ENCODE measurements at regions not wholly inside any gene's neighbourhood (a gene's known extent, or its start where the extent isn't known, plus 50 kb on each side); places are given as distances from the start of the nearest gene placed in this dataset.
A peak's percentile ranks its signal among the peaks of the same experiment; 100 is the strongest.

DNA sequence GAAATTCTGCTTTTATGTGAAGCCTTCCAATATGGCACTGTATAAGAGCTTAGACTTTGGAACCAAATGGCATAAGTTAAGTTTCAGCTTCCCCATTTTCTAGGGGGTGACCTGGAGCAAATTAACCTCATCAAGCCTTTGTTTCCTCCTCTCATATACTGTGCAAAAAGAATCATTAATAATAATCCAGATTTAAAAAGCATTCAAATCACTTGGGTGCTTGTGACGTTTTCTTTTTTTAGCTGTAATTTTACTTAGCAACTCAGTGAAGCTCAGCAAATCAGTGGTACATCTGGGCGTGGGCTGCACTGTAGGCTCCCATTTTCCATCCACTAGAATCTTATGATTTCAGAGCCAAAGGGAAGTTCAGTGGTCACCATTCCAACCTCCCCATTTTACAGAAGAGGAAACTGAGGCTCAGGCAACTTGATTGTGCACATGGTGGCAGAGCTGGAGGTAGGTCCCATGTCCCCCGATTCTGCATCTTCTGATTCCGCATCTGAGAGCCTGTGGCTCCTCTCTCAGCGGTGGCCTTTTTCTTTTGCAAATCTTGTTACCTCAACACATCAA lies 131.2 kb downstream of the SNAPC1 start:
- no peaks in the 10 kb centered on the region for H3K36me3 ChIP-seq (ENCODE audit: control insufficient read depth, insufficient read depth, low read length)
- TF ChIP-seq, protein P1, sequence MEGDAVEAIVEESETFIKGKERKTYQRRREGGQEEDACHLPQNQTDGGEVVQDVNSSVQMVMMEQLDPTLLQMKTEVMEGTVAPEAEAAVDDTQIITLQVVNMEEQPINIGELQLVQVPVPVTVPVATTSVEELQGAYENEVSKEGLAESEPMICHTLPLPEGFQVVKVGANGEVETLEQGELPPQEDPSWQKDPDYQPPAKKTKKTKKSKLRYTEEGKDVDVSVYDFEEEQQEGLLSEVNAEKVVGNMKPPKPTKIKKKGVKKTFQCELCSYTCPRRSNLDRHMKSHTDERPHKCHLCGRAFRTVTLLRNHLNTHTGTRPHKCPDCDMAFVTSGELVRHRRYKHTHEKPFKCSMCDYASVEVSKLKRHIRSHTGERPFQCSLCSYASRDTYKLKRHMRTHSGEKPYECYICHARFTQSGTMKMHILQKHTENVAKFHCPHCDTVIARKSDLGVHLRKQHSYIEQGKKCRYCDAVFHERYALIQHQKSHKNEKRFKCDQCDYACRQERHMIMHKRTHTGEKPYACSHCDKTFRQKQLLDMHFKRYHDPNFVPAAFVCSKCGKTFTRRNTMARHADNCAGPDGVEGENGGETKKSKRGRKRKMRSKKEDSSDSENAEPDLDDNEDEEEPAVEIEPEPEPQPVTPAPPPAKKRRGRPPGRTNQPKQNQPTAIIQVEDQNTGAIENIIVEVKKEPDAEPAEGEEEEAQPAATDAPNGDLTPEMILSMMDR (IDR thresholded peaks at IDR 0.05; ENCODE audit: insufficient read depth, low read length, poor library complexity, severe bottlenecking): no peak
- no peaks in the 10 kb centered on the region; the same call in 1 of the 2 replicates for H3K27me3 ChIP-seq (replicated peaks; ENCODE audit: control insufficient read depth, insufficient read depth, low read length)
- H3K4me3 ChIP-seq (replicated peaks; ENCODE audit: low read depth, low read length): no peak overlapping the region
- DNase-seq (ENCODE audit: extremely low read depth, insufficient read length): no peak

DNA sequence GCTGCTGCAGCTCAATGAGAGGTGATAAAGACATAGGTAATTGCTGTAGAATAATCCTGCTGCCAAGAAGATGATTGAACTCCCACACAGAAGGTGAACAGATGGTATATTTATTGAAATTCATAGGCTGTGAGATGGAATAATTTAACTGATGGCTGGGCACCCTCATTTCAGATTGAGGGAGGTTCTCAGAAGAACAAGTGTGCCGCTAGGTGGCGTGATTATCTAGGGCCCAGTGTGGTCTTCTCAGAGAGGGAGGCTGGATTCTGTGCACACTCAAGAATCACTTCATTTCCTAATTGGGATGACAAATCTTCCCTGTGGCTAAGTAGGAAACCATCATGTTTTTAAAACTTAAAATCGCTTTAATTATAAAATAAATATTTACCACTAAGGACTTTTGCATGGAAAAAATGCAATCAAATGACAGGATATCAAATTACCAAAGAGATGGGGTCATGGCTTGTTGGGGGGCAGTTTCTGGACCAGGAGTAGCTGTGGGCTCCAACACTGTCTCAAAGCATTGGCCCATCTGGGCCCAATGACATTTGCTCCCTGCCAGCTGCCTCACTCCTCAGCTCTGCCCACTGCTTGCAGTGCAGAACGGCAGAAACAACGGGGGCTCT lies 132.3 kb downstream of the SNAPC1 start:
- no peaks in the 10 kb centered on the region for H3K36me3 ChIP-seq (ENCODE audit: control insufficient read depth, insufficient read depth, low read length)
- no peak overlapping the region for H3K4me3 ChIP-seq (replicated peaks; ENCODE audit: low read depth, low read length)

DNA sequence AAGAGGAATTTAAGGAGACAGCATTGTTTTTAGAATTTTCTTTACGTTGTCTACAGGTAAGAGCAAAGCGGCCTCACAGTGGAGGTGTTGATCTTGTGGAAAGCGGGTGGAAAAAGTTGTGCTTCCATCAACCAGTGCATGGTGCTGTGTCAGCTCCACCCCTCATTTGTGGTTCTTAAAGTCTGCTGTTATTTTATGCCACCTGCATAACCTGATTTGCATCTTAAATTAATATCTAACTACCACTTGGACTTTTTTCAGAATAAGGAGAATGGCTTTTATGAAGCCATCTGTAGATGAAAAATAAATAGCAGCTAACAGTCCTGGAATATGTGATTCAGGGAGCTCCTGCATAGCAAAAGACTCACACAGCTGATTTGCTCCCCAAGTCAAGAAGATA lies 135.1 kb downstream of the SNAPC1 start:
- H3K4me3 ChIP-seq (replicated peaks; ENCODE audit: low read depth, low read length): no peak overlapping the region

More for the DNA sequence above, 132.3 kb downstream of the SNAPC1 start:
- TF ChIP-seq, protein P1 (IDR thresholded peaks at IDR 0.05; ENCODE audit: insufficient read depth, low read length, poor library complexity, severe bottlenecking): peak; percentile 74
- no peaks in the 10 kb centered on the region; the same call in 1 of the 2 replicates for H3K27me3 ChIP-seq (replicated peaks; ENCODE audit: control insufficient read depth, insufficient read depth, low read length)
- no peak for DNase-seq (ENCODE audit: extremely low read depth, insufficient read length)

DNA sequence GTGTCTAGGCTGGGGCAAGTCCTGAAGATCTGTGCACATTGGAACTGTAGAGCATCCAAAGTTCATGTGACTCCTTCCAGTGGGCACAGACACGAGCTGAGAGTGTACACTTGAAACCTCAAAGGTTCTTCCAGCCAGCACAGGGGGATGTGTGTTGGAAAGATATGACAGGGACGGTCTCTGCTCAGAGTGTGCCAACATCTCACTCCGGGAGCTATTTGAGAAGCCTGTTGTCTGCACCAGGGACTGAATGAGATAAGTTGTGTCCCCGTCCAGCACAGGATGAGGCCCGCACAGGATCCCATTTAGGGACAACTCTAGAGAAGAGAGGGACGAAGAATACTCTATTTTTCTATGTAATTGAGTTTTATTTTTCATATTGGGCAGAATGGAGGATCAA lies 136.3 kb downstream of the SNAPC1 start:
- TF ChIP-seq, protein P1 (IDR thresholded peaks at IDR 0.05; ENCODE audit: insufficient read depth, low read length, poor library complexity, severe bottlenecking): no peak
- H3K4me3 ChIP-seq (replicated peaks; ENCODE audit: low read depth, low read length): no peak overlapping the region
- H3K36me3 ChIP-seq (ENCODE audit: control insufficient read depth, insufficient read depth, low read length): no peaks in the 10 kb centered on the region
- H3K27me3 ChIP-seq (replicated peaks; ENCODE audit: control insufficient read depth, insufficient read depth, low read length): no peaks in the 10 kb centered on the region; the same call in 1 of the 2 replicates
- no peak for DNase-seq (ENCODE audit: extremely low read depth, insufficient read length)

More for the DNA sequence above, 135.1 kb downstream of the SNAPC1 start:
- H3K27me3 ChIP-seq (replicated peaks; ENCODE audit: control insufficient read depth, insufficient read depth, low read length): no peaks in the 10 kb centered on the region; the same call in 1 of the 2 replicates
- TF ChIP-seq, protein P1 (IDR thresholded peaks at IDR 0.05; ENCODE audit: insufficient read depth, low read length, poor library complexity, severe bottlenecking): no peak
- no peaks in the 10 kb centered on the region for H3K36me3 ChIP-seq (ENCODE audit: control insufficient read depth, insufficient read depth, low read length)
- DNase-seq (ENCODE audit: extremely low read depth, insufficient read length): no peak

DNA sequence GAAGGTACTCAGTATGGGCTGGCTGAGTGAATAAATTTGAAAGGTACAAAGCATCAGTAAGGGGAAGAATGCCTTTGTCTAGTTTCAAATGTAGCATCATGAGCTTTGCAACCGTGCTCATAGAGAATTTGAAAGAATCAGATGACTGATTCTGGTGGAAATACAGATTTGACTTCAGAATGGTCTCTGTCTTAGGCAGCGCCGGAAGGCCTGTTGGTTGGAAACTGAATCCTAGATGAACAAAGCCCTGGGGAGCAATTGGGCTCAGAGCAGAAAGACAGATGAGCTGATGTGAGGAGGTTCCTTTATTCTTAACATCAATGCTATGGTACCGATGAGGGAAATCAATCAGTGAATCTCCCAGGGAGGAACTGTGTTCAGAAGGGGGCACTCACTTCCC lies 137.3 kb downstream of the SNAPC1 start:
- no peak for DNase-seq (ENCODE audit: extremely low read depth, insufficient read length)
- H3K27me3 ChIP-seq (replicated peaks; ENCODE audit: control insufficient read depth, insufficient read depth, low read length): no peaks in the 10 kb centered on the region; the same call in 1 of the 2 replicates
- no peak overlapping the region for H3K4me3 ChIP-seq (replicated peaks; ENCODE audit: low read depth, low read length)
- no peaks in the 10 kb centered on the region for H3K36me3 ChIP-seq (ENCODE audit: control insufficient read depth, insufficient read depth, low read length)
- TF ChIP-seq, protein P1 (IDR thresholded peaks at IDR 0.05; ENCODE audit: insufficient read depth, low read length, poor library complexity, severe bottlenecking): no peak

Measured in GM06990 (cell line).